Thyroid gland (tissue), 4 donors: ENCODE measurements at regions not wholly inside any gene's neighbourhood (a gene's known extent, or its start where the extent isn't known, plus 50 kb on each side); places are given as distances from the start of the nearest gene placed in this dataset.

ENCODE experiments used
- CTCF ChIP-seq, 6 experiments: fragments of 200-600 bp in 3 of 6; fragments of 450-650 bp in 3 of 6; sonication (generic) in 3 of 6; IDR thresholded peaks; one replicate each; pipeline ENCODE4 v1.5.1; 2016 to 2019; ENCODE audit warnings: antibody characterized with exemption in 6 of 6, mild to moderate bottlenecking in 2 of 6, inconsistent platforms in 1 of 6, moderate library complexity in 1 of 6
- POLR2A ChIP-seq, 2 donors: fragments of 450-650 bp; IDR thresholded peaks; one replicate each; pipeline ENCODE4 v1.6.1; 2017; ENCODE audit warnings: antibody characterized with exemption in 2 of 2, mild to moderate bottlenecking in 2 of 2, moderate library complexity in 1 of 2

DNA sequence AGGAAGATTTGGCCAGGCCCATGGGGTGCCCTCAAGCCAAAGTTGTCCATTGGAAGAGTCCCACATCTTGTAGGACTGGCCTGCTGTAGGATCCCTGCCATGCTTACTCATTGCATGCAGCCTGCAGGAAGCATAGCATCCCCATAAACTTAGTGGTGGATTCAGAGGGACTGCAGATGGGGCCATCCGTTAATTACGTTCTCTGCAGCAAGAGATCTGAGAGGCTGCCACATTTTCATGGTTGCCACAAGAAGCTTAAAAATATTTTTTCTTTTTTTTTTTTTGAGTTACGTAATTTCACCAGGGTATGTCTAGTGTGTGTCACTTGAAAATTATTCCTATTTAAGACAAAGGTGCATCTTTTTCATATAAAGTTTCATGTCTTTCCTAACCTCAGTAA is 329.7 kb upstream of the USP24 start:
- no peak for TF ChIP-seq CTCF (IDR thresholded peaks at IDR 0.05)
- no peak for TF ChIP-seq POLR2A (IDR thresholded peaks at IDR 0.05)
